GM21447 (cell line): ENCODE measurements at regions not wholly inside any gene's neighbourhood (a gene's known extent, or its start where the extent isn't known, plus 50 kb on each side); places are given as distances from the start of the nearest gene placed in this dataset.
"Not testable (repeated sequence)": the region's sequence is repeated elsewhere in the genome, so short reads cannot be mapped to it uniquely, and the experiment has no call there.

Experiments
- ATAC-seq: cut with Tn5 transposase; IDR thresholded peaks from one replicate; pipeline ENCODE4 v1.9.1; 2021; ENCODE audit not compliant: unreplicated experiment

GRCh38 chr20:16801919-16802651 is 53.9 kb downstream of the OTOR start:
- ATAC-seq, result no peak

GRCh38 chr20:16802652-16802935 is 54.4 kb downstream of the OTOR start:
- ATAC-seq, result no peak

- peak; percentile 66 for ATAC-seq
Measured at GRCh38 chr20:16803965-16804792, 56.0 kb downstream of the OTOR start.

- ATAC-seq, result no peak
Measured at GRCh38 chr20:16804793-16805187, 56.6 kb downstream of the OTOR start.

- no peak for ATAC-seq
Measured at GRCh38 chr20:16806061-16806460, 57.9 kb downstream of the OTOR start.

- no peak for ATAC-seq
Measured at GRCh38 chr20:16806886-16807285, 58.7 kb downstream of the OTOR start.

- ATAC-seq, result no peak
Measured at GRCh38 chr20:16808796-16809195, 60.6 kb downstream of the OTOR start.

GRCh38 chr20:16810216-16810615 is 62.1 kb downstream of the OTOR start:
- no peak for ATAC-seq

- ATAC-seq, result no peak
Measured at GRCh38 chr20:16816192-16816591, 68.0 kb downstream of the OTOR start.

GRCh38 chr20:16819483-16819882 is 71.3 kb downstream of the OTOR start:
- no peak for ATAC-seq

- ATAC-seq, result peak; percentile 70
Measured at GRCh38 chr20:16821211-16822089, 73.3 kb downstream of the OTOR start.

GRCh38 chr20:16824664-16825063 is 76.5 kb downstream of the OTOR start:
- ATAC-seq, result no peak

- no peak for ATAC-seq
Measured at GRCh38 chr20:16828666-16829305, 80.6 kb downstream of the OTOR start.

- ATAC-seq, result not testable (repeated sequence)
Measured at GRCh38 chr20:16835690-16836089, 87.5 kb downstream of the OTOR start.

- no peak for ATAC-seq
Measured at GRCh38 chr20:16842486-16843120, 94.4 kb downstream of the OTOR start.

- ATAC-seq, result no peak
Measured at GRCh38 chr20:16844406-16844805, 96.2 kb downstream of the OTOR start.

GRCh38 chr20:16846006-16846405 is 97.8 kb downstream of the OTOR start:
- ATAC-seq, result no peak

GRCh38 chr20:16848061-16848460 is 99.9 kb downstream of the OTOR start:
- ATAC-seq, result no peak

GRCh38 chr20:16848526-16848925 is 100.4 kb downstream of the OTOR start:
- ATAC-seq, result no peak

GRCh38 chr20:16860914-16861313 is 112.8 kb downstream of the OTOR start:
- ATAC-seq, result no peak

GRCh38 chr20:16861708-16862107 is 113.5 kb downstream of the OTOR start:
- no peak for ATAC-seq
